ENCODE measurements at regions not wholly inside any gene's neighbourhood (a gene's known extent, or its start where the extent isn't known, plus 50 kb on each side); places are given as distances from the start of the nearest gene placed in this dataset.

DNA sequence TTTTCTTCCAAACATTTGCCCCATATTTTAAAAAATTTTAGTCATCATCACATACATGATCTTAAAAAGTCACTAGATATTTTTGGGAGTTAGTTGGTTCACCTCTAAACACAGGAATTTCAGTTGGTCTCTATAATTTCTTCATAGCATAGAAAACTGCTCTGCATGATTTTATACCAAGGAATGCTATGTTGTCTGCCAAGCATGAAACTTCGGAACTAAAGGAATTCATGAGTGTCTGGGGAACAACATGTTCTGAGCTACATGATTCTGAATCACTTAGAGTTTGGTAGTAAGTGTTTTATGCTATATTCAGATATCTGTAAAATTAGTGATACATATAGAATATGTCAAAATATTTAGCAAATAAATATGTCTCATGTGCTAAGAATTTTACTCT is 957.8 kb downstream of the GATA3 start:
- no peak overlapping the region for H3K27ac ChIP-seq (ENCODE audit: low read depth, low read length, poor library complexity, severe bottlenecking)
- H3F3A ChIP-seq (ENCODE audit: insufficient read depth, low read length) = no peaks in the 10 kb centered on the region
- no peaks in the 10 kb centered on the region for H3K4me1 ChIP-seq (ENCODE audit: insufficient read depth, low read length, severe bottlenecking)
- no peak overlapping the region for H3K4me3 ChIP-seq (ENCODE audit: low read depth, low read length, poor library complexity, severe bottlenecking)
- H3K9me3 ChIP-seq (ENCODE audit: low read length) = no peaks in the 10 kb centered on the region
- H3K4me2 ChIP-seq (ENCODE audit: low read length) = no peak overlapping the region
- H4K20me1 ChIP-seq (ENCODE audit: insufficient read depth, low read length) = no peaks in the 10 kb centered on the region
- TF ChIP-seq EZH2 (IDR thresholded peaks at IDR 0.05; ENCODE audit: borderline replicate concordance, low read length) = no peak
- TF ChIP-seq, protein P1, sequence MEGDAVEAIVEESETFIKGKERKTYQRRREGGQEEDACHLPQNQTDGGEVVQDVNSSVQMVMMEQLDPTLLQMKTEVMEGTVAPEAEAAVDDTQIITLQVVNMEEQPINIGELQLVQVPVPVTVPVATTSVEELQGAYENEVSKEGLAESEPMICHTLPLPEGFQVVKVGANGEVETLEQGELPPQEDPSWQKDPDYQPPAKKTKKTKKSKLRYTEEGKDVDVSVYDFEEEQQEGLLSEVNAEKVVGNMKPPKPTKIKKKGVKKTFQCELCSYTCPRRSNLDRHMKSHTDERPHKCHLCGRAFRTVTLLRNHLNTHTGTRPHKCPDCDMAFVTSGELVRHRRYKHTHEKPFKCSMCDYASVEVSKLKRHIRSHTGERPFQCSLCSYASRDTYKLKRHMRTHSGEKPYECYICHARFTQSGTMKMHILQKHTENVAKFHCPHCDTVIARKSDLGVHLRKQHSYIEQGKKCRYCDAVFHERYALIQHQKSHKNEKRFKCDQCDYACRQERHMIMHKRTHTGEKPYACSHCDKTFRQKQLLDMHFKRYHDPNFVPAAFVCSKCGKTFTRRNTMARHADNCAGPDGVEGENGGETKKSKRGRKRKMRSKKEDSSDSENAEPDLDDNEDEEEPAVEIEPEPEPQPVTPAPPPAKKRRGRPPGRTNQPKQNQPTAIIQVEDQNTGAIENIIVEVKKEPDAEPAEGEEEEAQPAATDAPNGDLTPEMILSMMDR (IDR thresholded peaks at IDR 0.05; ENCODE audit: low read length) = no peak
- H2AFZ ChIP-seq (ENCODE audit: low read length) = no peak overlapping the region
- H3K9ac ChIP-seq (ENCODE audit: low read length) = no peak overlapping the region
- H3K27me3 ChIP-seq (ENCODE audit: insufficient read depth, low read length) = no peaks in the 10 kb centered on the region
- no peaks in the 10 kb centered on the region for H3K79me2 ChIP-seq (ENCODE audit: insufficient read depth, low read length)
- H3K9me2 ChIP-seq (ENCODE audit: low read depth, low read length) = no peaks in the 10 kb centered on the region
- no peaks in the 10 kb centered on the region for H3K36me3 ChIP-seq (ENCODE audit: insufficient read depth, low read length)

DNA sequence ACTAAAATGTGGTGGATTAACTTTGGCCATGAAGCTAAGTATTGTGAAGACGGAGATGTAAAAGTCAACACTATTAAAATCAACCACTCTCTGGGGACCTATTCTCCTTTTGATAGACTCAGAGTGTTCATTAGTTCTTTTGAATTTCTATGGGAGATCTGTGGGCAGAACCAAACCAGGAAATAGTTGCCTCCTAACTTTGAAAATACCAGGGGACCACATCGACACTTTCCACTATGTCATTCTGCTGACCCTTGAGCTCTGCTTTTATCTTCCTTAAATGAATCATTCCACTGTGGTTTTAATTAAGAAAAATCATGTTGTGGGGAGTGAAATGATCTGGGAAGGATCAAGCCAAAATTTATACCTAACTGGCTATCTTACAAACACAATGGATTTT is 960.5 kb downstream of the GATA3 start:
- H3K36me3 ChIP-seq (ENCODE audit: insufficient read depth, low read length) = no peaks in the 10 kb centered on the region
- H3K4me2 ChIP-seq (ENCODE audit: low read length) = no peak overlapping the region
- no peak overlapping the region for H3K4me3 ChIP-seq (ENCODE audit: low read depth, low read length, poor library complexity, severe bottlenecking)
- H3K9me3 ChIP-seq (ENCODE audit: low read length) = no peaks in the 10 kb centered on the region
- H3K4me1 ChIP-seq (ENCODE audit: insufficient read depth, low read length, severe bottlenecking) = no peaks in the 10 kb centered on the region
- H3F3A ChIP-seq (ENCODE audit: insufficient read depth, low read length) = no peaks in the 10 kb centered on the region
- H4K20me1 ChIP-seq (ENCODE audit: insufficient read depth, low read length) = no peaks in the 10 kb centered on the region
- no peaks in the 10 kb centered on the region for H3K9me2 ChIP-seq (ENCODE audit: low read depth, low read length)
- H3K27me3 ChIP-seq (ENCODE audit: insufficient read depth, low read length) = no peaks in the 10 kb centered on the region
- TF ChIP-seq, protein P1 (IDR thresholded peaks at IDR 0.05; ENCODE audit: low read length) = no peak
- TF ChIP-seq EZH2 (IDR thresholded peaks at IDR 0.05; ENCODE audit: borderline replicate concordance, low read length) = no peak
- H3K9ac ChIP-seq (ENCODE audit: low read length) = no peak overlapping the region
- no peak overlapping the region for H3K27ac ChIP-seq (ENCODE audit: low read depth, low read length, poor library complexity, severe bottlenecking)
- H2AFZ ChIP-seq (ENCODE audit: low read length) = no peak overlapping the region
- no peaks in the 10 kb centered on the region for H3K79me2 ChIP-seq (ENCODE audit: insufficient read depth, low read length)

DNA sequence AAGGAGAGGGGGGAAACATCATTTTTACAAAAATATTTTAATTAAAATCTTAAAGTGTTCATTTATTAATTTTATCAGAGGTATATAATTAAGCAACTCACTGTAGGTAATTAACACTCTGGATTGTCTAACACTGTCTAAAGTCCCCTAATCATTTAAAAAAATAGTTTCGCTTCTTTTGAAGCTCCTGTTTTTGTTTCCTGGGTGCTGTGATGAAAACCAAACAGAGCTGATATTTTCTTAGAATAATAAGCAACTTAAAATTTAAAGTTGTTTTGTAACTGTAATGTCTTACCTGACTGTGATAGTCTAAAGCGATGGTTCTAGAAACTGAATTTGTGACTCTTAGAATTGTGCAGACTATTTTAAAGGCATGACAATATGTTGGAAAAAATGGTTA is 961.0 kb downstream of the GATA3 start:
- Histone ChIP-seq H3K4me3 (ENCODE audit: low read depth, low read length, poor library complexity, severe bottlenecking) (no peak overlapping the region), H3K4me2 (ENCODE audit: low read length) (no peak overlapping the region), H3K79me2 (ENCODE audit: insufficient read depth, low read length) (no peaks in the 10 kb centered on the region), H3K9me3 (ENCODE audit: low read length) (no peaks in the 10 kb centered on the region), H3K27ac (ENCODE audit: low read depth, low read length, poor library complexity, severe bottlenecking) (no peak overlapping the region), H4K20me1 (ENCODE audit: insufficient read depth, low read length) (no peaks in the 10 kb centered on the region), H3K27me3 (ENCODE audit: insufficient read depth, low read length) (no peaks in the 10 kb centered on the region), H2AFZ (ENCODE audit: low read length) (no peak overlapping the region), H3K9me2 (ENCODE audit: low read depth, low read length) (no peaks in the 10 kb centered on the region), H3K4me1 (ENCODE audit: insufficient read depth, low read length, severe bottlenecking) (no peaks in the 10 kb centered on the region), H3F3A (ENCODE audit: insufficient read depth, low read length) (no peaks in the 10 kb centered on the region), H3K9ac (ENCODE audit: low read length) (no peak overlapping the region), H3K36me3 (ENCODE audit: insufficient read depth, low read length) (no peaks in the 10 kb centered on the region)
- TF ChIP-seq, protein P1 (IDR thresholded peaks at IDR 0.05; ENCODE audit: low read length) = no peak
